Osteoblast (primary cell): ENCODE measurements at regions not wholly inside any gene's neighbourhood (a gene's known extent, or its start where the extent isn't known, plus 50 kb on each side); places are given as distances from the start of the nearest gene placed in this dataset.

ENCODE experiments used
- DNase-seq: peaks from one replicate; pipeline ENCODE4 v3.0.0; 2011; ENCODE audit warnings: low spot score, mixed read lengths; ENCODE audit not compliant: insufficient read length; ENCODE audit errors: missing footprints
- H2AFZ ChIP-seq: 2 replicates; pipeline ENCODE4 v1.6.0; 2011; ENCODE audit warnings: mild to moderate bottlenecking, low read length
- H3K27ac ChIP-seq: 2 replicates; pipeline ENCODE4 v1.5.1; 2011; ENCODE audit warnings: mild to moderate bottlenecking, low read depth, low read length, moderate library complexity
- H3K27me3 ChIP-seq: 2 replicates; pipeline ENCODE4 v1.6.0; 2012; ENCODE audit warnings: mild to moderate bottlenecking, control low read depth, inconsistent platforms, low read length, moderate library complexity; ENCODE audit not compliant: insufficient read depth
- H3K36me3 ChIP-seq: 2 replicates; pipeline ENCODE4 v1.5.1; 2011; ENCODE audit warnings: mild to moderate bottlenecking, low read length, control low read depth, moderate library complexity; ENCODE audit not compliant: insufficient read depth
- H3K4me1 ChIP-seq: 2 replicates; pipeline ENCODE4 v1.5.1; 2011; ENCODE audit warnings: mild to moderate bottlenecking, low read length, control low read depth, moderate library complexity; ENCODE audit not compliant: insufficient read depth
- H3K4me2 ChIP-seq: 2 replicates; pipeline ENCODE4 v1.6.0; 2011; ENCODE audit warnings: mild to moderate bottlenecking, low read length; ENCODE audit not compliant: insufficient read depth
- H3K4me3 ChIP-seq: fragments of 200-600 bp; sonication (generic); 3 replicates; pipeline ENCODE4 v1.5.1; 2012; ENCODE audit warnings: mild to moderate bottlenecking, low read length, inconsistent platforms; ENCODE audit not compliant: insufficient read depth
- H3K79me2 ChIP-seq: 2 replicates; pipeline ENCODE4 v1.6.0; 2012; ENCODE audit warnings: mild to moderate bottlenecking, low read length, control low read depth, inconsistent platforms; ENCODE audit not compliant: insufficient read depth
- H3K9me3 ChIP-seq: 2 replicates; pipeline ENCODE4 v1.5.1; 2011; ENCODE audit warnings: low read depth, low read length, control low read depth
- H4K20me1 ChIP-seq: 2 replicates; pipeline ENCODE4 v1.6.0; 2012; ENCODE audit warnings: mild to moderate bottlenecking, low read length, control low read depth; ENCODE audit not compliant: insufficient read depth
- TF ChIP-seq, protein P1 (sequence below): IDR thresholded peaks from 2 replicates; pipeline ENCODE4 v1.5.1; 2011; ENCODE audit warnings: mild to moderate bottlenecking, low read depth, low read length, moderate library complexity; ENCODE audit errors: extremely low read depth

- no peaks in the 10 kb centered on the region for H3K79me2 ChIP-seq
- no peaks in the 10 kb centered on the region for H4K20me1 ChIP-seq
- H3K27me3 ChIP-seq: no peaks in the 10 kb centered on the region
- no peak overlapping the region for H2AFZ ChIP-seq
- TF ChIP-seq, protein P1, sequence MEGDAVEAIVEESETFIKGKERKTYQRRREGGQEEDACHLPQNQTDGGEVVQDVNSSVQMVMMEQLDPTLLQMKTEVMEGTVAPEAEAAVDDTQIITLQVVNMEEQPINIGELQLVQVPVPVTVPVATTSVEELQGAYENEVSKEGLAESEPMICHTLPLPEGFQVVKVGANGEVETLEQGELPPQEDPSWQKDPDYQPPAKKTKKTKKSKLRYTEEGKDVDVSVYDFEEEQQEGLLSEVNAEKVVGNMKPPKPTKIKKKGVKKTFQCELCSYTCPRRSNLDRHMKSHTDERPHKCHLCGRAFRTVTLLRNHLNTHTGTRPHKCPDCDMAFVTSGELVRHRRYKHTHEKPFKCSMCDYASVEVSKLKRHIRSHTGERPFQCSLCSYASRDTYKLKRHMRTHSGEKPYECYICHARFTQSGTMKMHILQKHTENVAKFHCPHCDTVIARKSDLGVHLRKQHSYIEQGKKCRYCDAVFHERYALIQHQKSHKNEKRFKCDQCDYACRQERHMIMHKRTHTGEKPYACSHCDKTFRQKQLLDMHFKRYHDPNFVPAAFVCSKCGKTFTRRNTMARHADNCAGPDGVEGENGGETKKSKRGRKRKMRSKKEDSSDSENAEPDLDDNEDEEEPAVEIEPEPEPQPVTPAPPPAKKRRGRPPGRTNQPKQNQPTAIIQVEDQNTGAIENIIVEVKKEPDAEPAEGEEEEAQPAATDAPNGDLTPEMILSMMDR: no peak
- no peaks in the 10 kb centered on the region for H3K4me1 ChIP-seq
- H3K27ac ChIP-seq: no peak overlapping the region
- no peak overlapping the region for H3K4me2 ChIP-seq
- H3K4me3 ChIP-seq: no peak overlapping the region
- DNase-seq: no peak
- no peaks in the 10 kb centered on the region for H3K9me3 ChIP-seq
- no peaks in the 10 kb centered on the region for H3K36me3 ChIP-seq
Measured at GRCh38 chr6:55651015-55651414, 72.0 kb upstream of the HMGCLL1 start.

DNA sequence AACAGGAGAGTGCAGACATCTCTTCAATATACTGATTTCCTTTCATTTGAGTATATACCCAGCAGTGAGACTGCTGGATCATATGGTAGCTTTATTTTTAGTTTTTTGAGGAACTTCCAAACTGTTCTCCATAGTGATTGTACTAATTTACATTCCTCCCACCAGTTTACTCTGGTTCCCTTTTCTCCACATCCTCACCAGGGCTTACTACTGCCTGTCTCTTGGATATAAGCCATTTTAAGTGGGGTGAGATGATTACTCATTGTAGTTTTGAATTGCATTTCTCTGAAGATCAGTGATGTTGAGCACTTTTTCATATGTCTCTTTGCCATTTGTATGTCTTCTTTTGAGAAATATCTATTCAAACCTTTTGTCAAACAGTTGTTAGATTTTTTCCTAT is 64.9 kb upstream of the HMGCLL1 start:
- TF ChIP-seq, protein P1: no peak
- Histone ChIP-seq H3K27me3 (no peaks in the 10 kb centered on the region), H3K27ac (no peak overlapping the region), H3K4me3 (no peak overlapping the region), H3K4me2 (no peak overlapping the region), H4K20me1 (no peaks in the 10 kb centered on the region), H3K79me2 (no peaks in the 10 kb centered on the region), H3K36me3 (no peaks in the 10 kb centered on the region), H3K4me1 (no peaks in the 10 kb centered on the region), H3K9me3 (no peaks in the 10 kb centered on the region), H2AFZ (peak overlapping the region; percentile 50)
- no peak for DNase-seq

DNA sequence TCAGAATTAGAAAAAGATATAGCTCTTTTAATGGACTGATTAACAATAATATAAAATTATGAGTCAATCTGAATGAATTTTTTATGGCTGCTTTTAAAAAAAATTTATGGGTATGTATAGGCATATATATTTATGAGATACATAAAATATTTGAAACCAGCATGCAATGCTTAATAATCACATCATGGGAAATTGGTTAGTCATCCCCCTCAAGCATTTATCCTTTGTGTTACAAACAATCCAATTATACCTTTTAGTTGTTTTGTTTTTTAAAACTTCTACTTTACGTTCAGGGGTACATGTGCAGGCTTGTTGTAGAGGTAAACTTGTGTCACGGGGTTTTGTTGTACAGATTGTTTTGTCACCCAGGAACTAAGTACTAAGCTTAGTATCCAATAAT is 63.4 kb upstream of the HMGCLL1 start:
- H3K4me3 ChIP-seq: no peak overlapping the region
- TF ChIP-seq, protein P1: no peak
- H3K4me2 ChIP-seq: no peak overlapping the region
- no peak for DNase-seq
- H3K4me1 ChIP-seq: no peaks in the 10 kb centered on the region
- no peak overlapping the region for H2AFZ ChIP-seq
- H4K20me1 ChIP-seq: no peaks in the 10 kb centered on the region
- no peaks in the 10 kb centered on the region for H3K79me2 ChIP-seq
- H3K27me3 ChIP-seq: no peaks in the 10 kb centered on the region
- no peak overlapping the region for H3K27ac ChIP-seq
- H3K9me3 ChIP-seq: no peaks in the 10 kb centered on the region
- H3K36me3 ChIP-seq: no peaks in the 10 kb centered on the region

DNA sequence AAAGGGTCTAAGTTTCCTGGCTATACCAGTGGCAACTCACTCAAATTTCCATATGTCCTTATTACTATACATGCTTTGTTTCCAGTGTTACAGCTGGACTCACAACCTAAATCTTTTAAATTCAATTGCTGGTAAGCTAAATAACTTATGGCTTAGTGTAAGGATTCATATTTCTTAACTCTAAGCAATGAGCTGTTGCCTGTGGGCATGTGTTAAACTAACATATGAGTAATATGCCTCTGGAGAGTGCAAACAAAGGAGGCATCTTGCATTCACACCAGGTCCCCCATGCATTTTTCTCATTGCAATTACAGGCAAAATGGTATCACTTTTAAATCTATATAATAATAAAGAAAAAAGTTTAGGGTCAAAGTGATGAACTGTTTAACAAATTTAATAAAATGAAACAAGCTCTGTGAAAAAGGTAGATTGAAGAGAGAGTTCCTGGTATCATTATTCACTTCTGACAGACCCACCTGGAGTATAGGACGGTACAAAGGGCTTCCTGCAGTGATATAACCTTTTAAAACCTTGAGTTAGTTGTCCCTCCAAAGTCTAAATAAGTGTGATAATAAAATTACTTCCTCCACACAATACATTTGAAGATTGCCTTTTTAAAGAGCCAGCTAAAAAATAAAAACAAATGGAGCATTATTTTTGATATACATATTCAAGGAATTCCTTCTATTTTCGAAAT is 57.6 kb upstream of the HMGCLL1 start:
- Histone ChIP-seq H3K36me3 (no peaks in the 10 kb centered on the region), H2AFZ (no peak overlapping the region), H4K20me1 (no peaks in the 10 kb centered on the region), H3K4me1 (no peaks in the 10 kb centered on the region), H3K4me3 (no peak overlapping the region), H3K27ac (no peak overlapping the region), H3K27me3 (no peaks in the 10 kb centered on the region), H3K4me2 (no peak overlapping the region), H3K79me2 (no peaks in the 10 kb centered on the region), H3K9me3 (no peaks in the 10 kb centered on the region)
- DNase-seq: no peak
- TF ChIP-seq, protein P1: no peak
